IMR-90 (cell line): ENCODE measurements at regions not wholly inside any gene's neighbourhood (a gene's known extent, or its start where the extent isn't known, plus 50 kb on each side); places are given as distances from the start of the nearest gene placed in this dataset.

Experiments used
- ATAC-seq: fragments of 200-7000 bp; cut with Tn5 transposase; 2 replicates; pipeline ENCODE4 v1.9.1; 2020; ENCODE audit warnings: low read depth, mild to moderate bottlenecking, moderate library complexity
- BruUV-seq: library from RNA; stranded (reverse); fragments of 400-500 nt; replicated peaks from 2 replicates; lab custom pipeline; 2021; lab: Mats Ljungman, UMichigan
- CTCF ChIA-PET: fragments of 300-600 bp; formaldehyde crosslinking; extraction: SDS; loops from one replicate; lab custom pipeline; 2021; ENCODE audit warnings: antibody characterized with exemption; lab: Yijun Ruan, JAX
- POLR2A ChIA-PET: fragments of 300-600 bp; sonication (Branson Sonifier 250); formaldehyde crosslinking; loops from one replicate; lab custom pipeline; 2022; ENCODE audit warnings: antibody characterized with exemption; ENCODE audit not compliant: unreplicated experiment; lab: Charles Lee
- DNase-seq: peaks from one replicate; pipeline ENCODE4 v3.0.0; 2013
- H2AFZ ChIP-seq: replicated peaks from 2 replicates; pipeline ENCODE3; 2013; ENCODE audit warnings: low read length, mild to moderate bottlenecking; ENCODE audit not compliant: poor library complexity
- H2AK5ac ChIP-seq: 2 replicates; pipeline ENCODE4 v1.6.1; 2013; ENCODE audit warnings: low read depth, low read length, inconsistent platforms
- H2AK9ac ChIP-seq: replicated peaks from 2 replicates; pipeline ENCODE3; 2013; ENCODE audit warnings: mild to moderate bottlenecking, low read depth, low read length, moderate library complexity; ENCODE audit not compliant: poor library complexity
- H2BK120ac ChIP-seq: 2 replicates; pipeline ENCODE4 v1.6.1; 2013; ENCODE audit warnings: low read depth, low read length, inconsistent platforms
- H2BK15ac ChIP-seq: 3 replicates; pipeline ENCODE4 v1.6.1; 2013; ENCODE audit warnings: low read depth, low read length, inconsistent platforms
- H2BK20ac ChIP-seq: 2 replicates; pipeline ENCODE4 v1.6.1; 2013; ENCODE audit warnings: low read depth, mild to moderate bottlenecking, inconsistent platforms, low read length, moderate library complexity
- H2BK5ac ChIP-seq: 2 replicates; pipeline ENCODE4 v1.6.1; 2013; ENCODE audit warnings: mild to moderate bottlenecking, low read depth, low read length, inconsistent platforms; ENCODE audit not compliant: poor library complexity, severe bottlenecking
- H3K14ac ChIP-seq: replicated peaks from 2 replicates; pipeline ENCODE4 v1.6.1; 2013; ENCODE audit warnings: low read depth, low read length, inconsistent platforms
- H3K18ac ChIP-seq: 2 replicates; pipeline ENCODE4 v1.6.1; 2013; ENCODE audit warnings: low read depth, low read length, control low read depth
- H3K23ac ChIP-seq: 2 replicates; pipeline ENCODE4 v1.6.1; 2013; ENCODE audit warnings: low read depth, low read length, inconsistent platforms
- H3K27ac ChIP-seq: 2 replicates; pipeline ENCODE4 v1.5.1; 2013; ENCODE audit warnings: mild to moderate bottlenecking, control low read depth, low read length; ENCODE audit not compliant: insufficient read depth
- H3K27me3 ChIP-seq: 2 replicates; pipeline ENCODE4 v1.6.1; 2013; ENCODE audit warnings: low read length; ENCODE audit not compliant: control insufficient read depth, insufficient read depth
- H3K36me3 ChIP-seq: 2 replicates; pipeline ENCODE4 v1.6.1; 2013; ENCODE audit warnings: low read length, mixed read lengths; ENCODE audit not compliant: control insufficient read depth, insufficient read depth
- H3K4ac ChIP-seq: 2 replicates; pipeline ENCODE4 v1.6.1; 2013; ENCODE audit warnings: low read depth, low read length, inconsistent platforms
- H3K4me1 ChIP-seq: 2 replicates; pipeline ENCODE4 v1.6.1; 2013; ENCODE audit warnings: low read length, mixed read lengths; ENCODE audit not compliant: control insufficient read depth, insufficient read depth
- H3K4me2 ChIP-seq: 2 replicates; pipeline ENCODE4 v1.6.1; 2013; ENCODE audit warnings: low read depth, mild to moderate bottlenecking, control low read depth, low read length, moderate library complexity
- H3K4me3 ChIP-seq: 2 replicates; pipeline ENCODE4 v1.5.1; 2013; ENCODE audit warnings: low read depth, mild to moderate bottlenecking, control low read depth, low read length, moderate library complexity; ENCODE audit not compliant: insufficient read depth
- H3K56ac ChIP-seq: 2 replicates; pipeline ENCODE4 v1.6.1; 2013; ENCODE audit warnings: low read length, inconsistent platforms; ENCODE audit not compliant: insufficient read depth; ENCODE audit errors: extremely low read depth
- H3K79me1 ChIP-seq, 2 experiments: 2 replicates each; pipeline ENCODE4 v1.6.1; 2013; ENCODE audit warnings: low read length in 2 of 2, inconsistent platforms in 1 of 2, low read depth in 1 of 2
- H3K9ac ChIP-seq: 2 replicates; pipeline ENCODE4 v1.6.1; 2013; ENCODE audit warnings: low read depth, low read length, control low read depth
- H3K9me1 ChIP-seq: 2 replicates; pipeline ENCODE4 v1.6.1; 2013; ENCODE audit warnings: low read length, inconsistent platforms; ENCODE audit not compliant: insufficient read depth
- H3K9me3 ChIP-seq: 2 replicates; pipeline ENCODE4 v1.6.1; 2013; ENCODE audit warnings: low read length; ENCODE audit not compliant: control insufficient read depth, insufficient read depth
- H4K20me1 ChIP-seq: 2 replicates; pipeline ENCODE4 v1.6.1; 2013; ENCODE audit warnings: low read length, inconsistent platforms; ENCODE audit not compliant: insufficient read depth
- H4K5ac ChIP-seq: 2 replicates; pipeline ENCODE4 v1.6.1; 2013; ENCODE audit warnings: mild to moderate bottlenecking, low read depth, low read length, control low read depth
- H4K8ac ChIP-seq, 2 experiments: 2 replicates each; pipeline ENCODE4 v1.6.1; 2013; ENCODE audit warnings: low read depth in 2 of 2, low read length in 2 of 2, control low read depth in 1 of 2, inconsistent platforms in 1 of 2
- H4K91ac ChIP-seq: 2 replicates; pipeline ENCODE4 v1.6.1; 2013; ENCODE audit warnings: low read depth, low read length, inconsistent platforms; ENCODE audit not compliant: insufficient read depth
- CEBPB ChIP-seq: IDR thresholded peaks from 2 replicates; pipeline ENCODE4 v1.6.1; 2012; ENCODE audit warnings: low read depth, low read length, improper control_type of control experiment
- CHD1 ChIP-seq: IDR thresholded peaks from 2 replicates; pipeline ENCODE4 v1.6.1; 2012; ENCODE audit warnings: low read depth, low read length, improper control_type of control experiment
- MAFK ChIP-seq: IDR thresholded peaks from 2 replicates; pipeline ENCODE4 v1.6.1; 2012; ENCODE audit warnings: low read depth, low read length, improper control_type of control experiment
- MXI1 ChIP-seq: IDR thresholded peaks from 2 replicates; pipeline ENCODE4 v1.6.1; 2012; ENCODE audit warnings: low read depth, mild to moderate bottlenecking, low read length, moderate library complexity, borderline replicate concordance
- RCOR1 ChIP-seq: IDR thresholded peaks from 2 replicates; pipeline ENCODE4 v1.6.1; 2012; ENCODE audit warnings: mild to moderate bottlenecking, low read length, improper control_type of control experiment; ENCODE audit not compliant: insufficient replicate concordance
- WGBS, 2 experiments: methylation state at CpG; one replicate each; pipeline versions ENCODE4 v1.1.5 to v1.1.7; 2013; ENCODE audit warnings: missing lambda C conversion rate in 2 of 2; ENCODE audit not compliant: insufficient read length in 1 of 2; ENCODE audit errors: extremely low coverage in 2 of 2; 5-methylcytosine and 5-hydroxymethylcytosine counted together
- dilution Hi-C: fragments of 300-500 bp; cut with HindIII; formaldehyde crosslinking; loops from one replicate; pipeline ENCODE4 v1.14.3; 2018; ENCODE audit warnings: low sequenced_read_pairs; ENCODE audit not compliant: unreplicated experiment
- in situ Hi-C: fragments of 300-500 bp; cut with MboI; formaldehyde crosslinking; loops from 3 replicates; pipeline ENCODE4 v1.14.3; 2019; ENCODE audit warnings: low sequenced_read_pairs, inconsistent platforms, mixed read lengths
- intact Hi-C: fragments of 100-400 bp; cut with micrococcal nuclease; formaldehyde crosslinking; loops from 2 replicates; pipeline ENCODE4 v1.10.0; 2022

- DNase-seq, result no peak
- no peak overlapping the region for H3K56ac ChIP-seq
- H4K8ac ChIP-seq, result no peak overlapping the region
- H2AK5ac ChIP-seq, result no peak overlapping the region
- no peak overlapping the region for H3K23ac ChIP-seq
- H3K27ac ChIP-seq, result no peak overlapping the region
- H2BK120ac ChIP-seq, result no peak overlapping the region
- no peak overlapping the region for H3K18ac ChIP-seq
- no peak overlapping the region for H4K5ac ChIP-seq
- H3K79me1 ChIP-seq, result no peaks in the 10 kb centered on the region
- dilution Hi-C loops (no loop called here), in situ Hi-C loops (no loop called here), intact Hi-C loops (no loop called here)
- POLR2A ChIA-PET, result no interaction called here
- no peaks in the 10 kb centered on the region for H3K9me1 ChIP-seq
- no peak overlapping the region for H3K9ac ChIP-seq
- no peak overlapping the region for H2AK9ac ChIP-seq
- H3K36me3 ChIP-seq, result no peaks in the 10 kb centered on the region
- H3K14ac ChIP-seq, result no peak overlapping the region
- H3K27me3 ChIP-seq, result no peaks in the 10 kb centered on the region; the same call in 1 of the 2 replicates
- H3K4me3 ChIP-seq, result no peak overlapping the region
- no peak overlapping the region for H2BK20ac ChIP-seq
- H3K4me1 ChIP-seq, result no peaks in the 10 kb centered on the region
- H3K9me3 ChIP-seq, result no peaks in the 10 kb centered on the region
- ATAC-seq, result no peak
- no peak overlapping the region for H2BK5ac ChIP-seq
- TF ChIP-seq RCOR1 (no peak), MXI1 (no peak), CEBPB (no peak), MAFK (no peak), CHD1 (no peak)
- H3K4me2 ChIP-seq, result no peak overlapping the region
- no peak overlapping the region for H2BK15ac ChIP-seq
- no peak overlapping the region for H3K4ac ChIP-seq
- no peaks in the 10 kb centered on the region for H4K20me1 ChIP-seq
- H2AFZ ChIP-seq, result no peak overlapping the region
- WGBS, 2 experiments, result 100% methylated on average over 2 of the region's 22 CpGs; no CpG with 5 or more reads in 1 of the 2 experiments
- no peak overlapping the region for H4K91ac ChIP-seq
- CTCF ChIA-PET, result interaction anchor here (0.6 kb wide), 1 partner anchor 18 kb away, joined by 4 read pairs; no protein-coding TSS in a partner anchor
- no TSS peak for BruUV-seq
These were observed 66.6 kb upstream of the HELT start for GRCh38 chr4:184951668-184952160.
